OCI-LY7 (cell line): ENCODE measurements at regions not wholly inside any gene's neighbourhood (a gene's known extent, or its start where the extent isn't known, plus 50 kb on each side); places are given as distances from the start of the nearest gene placed in this dataset.

Experiments used
- EZH2phosphoT487 ChIP-seq: fragments of 200-600 bp; sonication (generic); IDR thresholded peaks from 2 replicates; pipeline ENCODE4 v1.6.1; 2018; ENCODE audit warnings: low read depth, borderline replicate concordance, mild to moderate bottlenecking, mixed run types, antibody characterized with exemption, low read length, moderate library complexity, mixed read lengths
- TF ChIP-seq, protein P1 (sequence below): fragments of 200-600 bp; sonication (generic); conservative IDR thresholded peaks from 2 replicates; pipeline ENCODE4 v1.5.1; 2014; ENCODE audit warnings: mild to moderate bottlenecking, antibody characterized with exemption, low read length, moderate library complexity, mixed read lengths

DNA sequence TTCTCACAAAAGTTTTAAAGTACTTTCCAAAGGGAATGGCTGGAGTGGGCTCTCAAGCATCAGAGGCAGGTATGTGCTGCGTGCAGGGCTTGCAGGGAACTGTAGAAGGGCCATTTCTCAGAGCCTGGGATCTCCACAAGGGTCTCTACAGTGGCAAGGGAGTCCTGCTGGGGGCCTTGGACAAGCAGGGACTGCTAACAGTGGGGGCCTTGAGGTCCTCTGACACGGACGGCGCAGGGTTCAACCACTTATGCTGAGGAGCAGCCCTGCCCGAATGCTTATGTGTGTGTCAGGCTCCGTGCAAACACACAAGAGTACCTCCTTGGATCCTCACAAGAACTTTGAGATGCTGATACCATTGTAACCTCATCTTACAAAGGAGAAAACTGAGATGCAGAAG, 342.1 kb upstream of the COBL start:
- no peak for TF ChIP-seq EZH2phosphoT487
- TF ChIP-seq, protein P1, sequence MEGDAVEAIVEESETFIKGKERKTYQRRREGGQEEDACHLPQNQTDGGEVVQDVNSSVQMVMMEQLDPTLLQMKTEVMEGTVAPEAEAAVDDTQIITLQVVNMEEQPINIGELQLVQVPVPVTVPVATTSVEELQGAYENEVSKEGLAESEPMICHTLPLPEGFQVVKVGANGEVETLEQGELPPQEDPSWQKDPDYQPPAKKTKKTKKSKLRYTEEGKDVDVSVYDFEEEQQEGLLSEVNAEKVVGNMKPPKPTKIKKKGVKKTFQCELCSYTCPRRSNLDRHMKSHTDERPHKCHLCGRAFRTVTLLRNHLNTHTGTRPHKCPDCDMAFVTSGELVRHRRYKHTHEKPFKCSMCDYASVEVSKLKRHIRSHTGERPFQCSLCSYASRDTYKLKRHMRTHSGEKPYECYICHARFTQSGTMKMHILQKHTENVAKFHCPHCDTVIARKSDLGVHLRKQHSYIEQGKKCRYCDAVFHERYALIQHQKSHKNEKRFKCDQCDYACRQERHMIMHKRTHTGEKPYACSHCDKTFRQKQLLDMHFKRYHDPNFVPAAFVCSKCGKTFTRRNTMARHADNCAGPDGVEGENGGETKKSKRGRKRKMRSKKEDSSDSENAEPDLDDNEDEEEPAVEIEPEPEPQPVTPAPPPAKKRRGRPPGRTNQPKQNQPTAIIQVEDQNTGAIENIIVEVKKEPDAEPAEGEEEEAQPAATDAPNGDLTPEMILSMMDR = no peak
